ENCODE measurements at regions not wholly inside any gene's neighbourhood (a gene's known extent, or its start where the extent isn't known, plus 50 kb on each side); places are given as distances from the start of the nearest gene placed in this dataset.

GRCh38 chr2:16454621-16455020, 211.0 kb downstream of the CYRIA start:
- 17% methylated on average over 1 of the region's 2 CpGs for WGBS (ENCODE audit: insufficient coverage)
- H3K27me3 ChIP-seq (ENCODE audit: control insufficient read depth, insufficient read depth, low read length) = no peaks in the 10 kb centered on the region
- H3K4me3 ChIP-seq (ENCODE audit: low read depth, low read length) = no peak overlapping the region
- H3K36me3 ChIP-seq (ENCODE audit: control insufficient read depth, insufficient read depth, low read length) = no peaks in the 10 kb centered on the region
- H3K9me3 ChIP-seq (ENCODE audit: control insufficient read depth, insufficient read depth, low read length) = no peaks in the 10 kb centered on the region
- H3K27ac ChIP-seq (ENCODE audit: low read depth, low read length) = no peak overlapping the region
- DNase-seq (ENCODE audit: low read depth in 4 of 6, low spot score in 6 of 6) = no peak
- no peaks in the 10 kb centered on the region for H3K4me1 ChIP-seq (ENCODE audit: control insufficient read depth, insufficient read depth, low read length)

GRCh38 chr2:16452123-16452522, 213.5 kb downstream of the CYRIA start:
- Histone ChIP-seq H3K27me3 (ENCODE audit: control insufficient read depth, insufficient read depth, low read length) (no peaks in the 10 kb centered on the region), H3K4me3 (ENCODE audit: low read depth, low read length) (no peak overlapping the region), H3K4me1 (ENCODE audit: control insufficient read depth, insufficient read depth, low read length) (no peaks in the 10 kb centered on the region), H3K27ac (ENCODE audit: low read depth, low read length) (no peak overlapping the region), H3K36me3 (ENCODE audit: control insufficient read depth, insufficient read depth, low read length) (no peaks in the 10 kb centered on the region), H3K9me3 (ENCODE audit: control insufficient read depth, insufficient read depth, low read length) (no peaks in the 10 kb centered on the region)
- DNase-seq (ENCODE audit: low read depth in 4 of 6, low spot score in 6 of 6) = no peak
- 97% methylated on average over 5 of the region's 5 CpGs for WGBS (ENCODE audit: insufficient coverage)

- no peaks in the 10 kb centered on the region for H3K27me3 ChIP-seq (ENCODE audit: control insufficient read depth, insufficient read depth, low read length)
- H3K9me3 ChIP-seq (ENCODE audit: control insufficient read depth, insufficient read depth, low read length) = no peaks in the 10 kb centered on the region
- no peak for DNase-seq (ENCODE audit: low read depth in 4 of 6, low spot score in 6 of 6)
- WGBS (ENCODE audit: insufficient coverage) = no CpG with 5 or more reads among the region's 1 CpG
- H3K36me3 ChIP-seq (ENCODE audit: control insufficient read depth, insufficient read depth, low read length) = no peaks in the 10 kb centered on the region
- no peak overlapping the region for H3K4me3 ChIP-seq (ENCODE audit: low read depth, low read length)
- no peak overlapping the region for H3K27ac ChIP-seq (ENCODE audit: low read depth, low read length)
- no peaks in the 10 kb centered on the region for H3K4me1 ChIP-seq (ENCODE audit: control insufficient read depth, insufficient read depth, low read length)
These were observed 218.9 kb downstream of the CYRIA start for GRCh38 chr2:16446706-16447105.

- Histone ChIP-seq H3K27me3 (ENCODE audit: control insufficient read depth, insufficient read depth, low read length) (no peaks in the 10 kb centered on the region), H3K9me3 (ENCODE audit: control insufficient read depth, insufficient read depth, low read length) (peaks cover 1% of the 10 kb centered on the region), H3K4me1 (ENCODE audit: control insufficient read depth, insufficient read depth, low read length) (no peaks in the 10 kb centered on the region), H3K36me3 (ENCODE audit: control insufficient read depth, insufficient read depth, low read length) (no peaks in the 10 kb centered on the region), H3K4me3 (ENCODE audit: low read depth, low read length) (no peak overlapping the region), H3K27ac (ENCODE audit: low read depth, low read length) (no peak overlapping the region)
- no peak for DNase-seq (ENCODE audit: low read depth in 4 of 6, low spot score in 6 of 6)
- no CpG with 5 or more reads among the region's 1 CpG for WGBS (ENCODE audit: insufficient coverage)
These were observed 222.7 kb downstream of the CYRIA start for GRCh38 chr2:16442971-16443370.

GRCh38 chr2:16441431-16441830, 224.2 kb downstream of the CYRIA start:
- Histone ChIP-seq H3K4me1 (ENCODE audit: control insufficient read depth, insufficient read depth, low read length) (no peaks in the 10 kb centered on the region), H3K27ac (ENCODE audit: low read depth, low read length) (no peak overlapping the region), H3K9me3 (ENCODE audit: control insufficient read depth, insufficient read depth, low read length) (peaks cover 1% of the 10 kb centered on the region), H3K36me3 (ENCODE audit: control insufficient read depth, insufficient read depth, low read length) (no peaks in the 10 kb centered on the region), H3K27me3 (ENCODE audit: control insufficient read depth, insufficient read depth, low read length) (no peaks in the 10 kb centered on the region), H3K4me3 (ENCODE audit: low read depth, low read length) (no peak overlapping the region)
- no peak for DNase-seq (ENCODE audit: low read depth in 4 of 6, low spot score in 6 of 6)
- 93% methylated on average over 3 of the region's 3 CpGs for WGBS (ENCODE audit: insufficient coverage)

- Histone ChIP-seq H3K9me3 (ENCODE audit: control insufficient read depth, insufficient read depth, low read length) (peaks cover 1% of the 10 kb centered on the region), H3K36me3 (ENCODE audit: control insufficient read depth, insufficient read depth, low read length) (no peaks in the 10 kb centered on the region), H3K27me3 (ENCODE audit: control insufficient read depth, insufficient read depth, low read length) (no peaks in the 10 kb centered on the region), H3K4me3 (ENCODE audit: low read depth, low read length) (no peak overlapping the region), H3K4me1 (ENCODE audit: control insufficient read depth, insufficient read depth, low read length) (no peaks in the 10 kb centered on the region), H3K27ac (ENCODE audit: low read depth, low read length) (no peak overlapping the region)
- no peak for DNase-seq (ENCODE audit: low read depth in 4 of 6, low spot score in 6 of 6)
- WGBS (ENCODE audit: insufficient coverage) = 78% methylated on average over 2 of the region's 4 CpGs
These were observed 224.7 kb downstream of the CYRIA start for GRCh38 chr2:16440898-16441297.

- Histone ChIP-seq H3K27me3 (ENCODE audit: control insufficient read depth, insufficient read depth, low read length) (no peaks in the 10 kb centered on the region), H3K9me3 (ENCODE audit: control insufficient read depth, insufficient read depth, low read length) (peaks cover 1% of the 10 kb centered on the region), H3K27ac (ENCODE audit: low read depth, low read length) (no peak overlapping the region), H3K4me3 (ENCODE audit: low read depth, low read length) (no peak overlapping the region), H3K4me1 (ENCODE audit: control insufficient read depth, insufficient read depth, low read length) (no peaks in the 10 kb centered on the region), H3K36me3 (ENCODE audit: control insufficient read depth, insufficient read depth, low read length) (no peaks in the 10 kb centered on the region)
- 60% methylated on average over 8 of the region's 8 CpGs for WGBS (ENCODE audit: insufficient coverage)
- DNase-seq (ENCODE audit: low read depth in 4 of 6, low spot score in 6 of 6) = no peak
These were observed 226.9 kb downstream of the CYRIA start for GRCh38 chr2:16438613-16439321.

- Histone ChIP-seq H3K4me3 (ENCODE audit: low read depth, low read length) (no peak overlapping the region), H3K27ac (ENCODE audit: low read depth, low read length) (no peak overlapping the region), H3K27me3 (ENCODE audit: control insufficient read depth, insufficient read depth, low read length) (no peaks in the 10 kb centered on the region), H3K9me3 (ENCODE audit: control insufficient read depth, insufficient read depth, low read length) (peaks cover 1% of the 10 kb centered on the region), H3K36me3 (ENCODE audit: control insufficient read depth, insufficient read depth, low read length) (no peaks in the 10 kb centered on the region), H3K4me1 (ENCODE audit: control insufficient read depth, insufficient read depth, low read length) (no peaks in the 10 kb centered on the region)
- WGBS (ENCODE audit: insufficient coverage) = 79% methylated on average over 2 of the region's 5 CpGs
- no peak for DNase-seq (ENCODE audit: low read depth in 4 of 6, low spot score in 6 of 6)
These were observed 228.4 kb downstream of the CYRIA start for GRCh38 chr2:16437189-16437588.

GRCh38 chr2:16434393-16434792, 231.2 kb downstream of the CYRIA start:
- H3K4me1 ChIP-seq (ENCODE audit: control insufficient read depth, insufficient read depth, low read length) = no peaks in the 10 kb centered on the region
- no peaks in the 10 kb centered on the region for H3K36me3 ChIP-seq (ENCODE audit: control insufficient read depth, insufficient read depth, low read length)
- H3K4me3 ChIP-seq (ENCODE audit: low read depth, low read length) = no peak overlapping the region
- no peak overlapping the region for H3K27ac ChIP-seq (ENCODE audit: low read depth, low read length)
- WGBS (ENCODE audit: insufficient coverage) = 89% methylated on average over 1 of the region's 2 CpGs
- no peaks in the 10 kb centered on the region for H3K9me3 ChIP-seq (ENCODE audit: control insufficient read depth, insufficient read depth, low read length)
- no peaks in the 10 kb centered on the region for H3K27me3 ChIP-seq (ENCODE audit: control insufficient read depth, insufficient read depth, low read length)
- peak in 1 of 6 donors; percentile 10 for DNase-seq (ENCODE audit: low read depth in 4 of 6, low spot score in 6 of 6)

GRCh38 chr2:16430846-16431245, 234.8 kb downstream of the CYRIA start:
- no peak overlapping the region for H3K4me3 ChIP-seq (ENCODE audit: low read depth, low read length)
- H3K27me3 ChIP-seq (ENCODE audit: control insufficient read depth, insufficient read depth, low read length) = no peaks in the 10 kb centered on the region
- no peak for DNase-seq (ENCODE audit: low read depth in 4 of 6, low spot score in 6 of 6)
- no peak overlapping the region for H3K27ac ChIP-seq (ENCODE audit: low read depth, low read length)
- H3K36me3 ChIP-seq (ENCODE audit: control insufficient read depth, insufficient read depth, low read length) = no peaks in the 10 kb centered on the region
- no peaks in the 10 kb centered on the region for H3K9me3 ChIP-seq (ENCODE audit: control insufficient read depth, insufficient read depth, low read length)
- H3K4me1 ChIP-seq (ENCODE audit: control insufficient read depth, insufficient read depth, low read length) = no peaks in the 10 kb centered on the region
- 100% methylated on average over 1 of the region's 3 CpGs for WGBS (ENCODE audit: insufficient coverage)

Data from spinal cord (tissue), 9 donors.